Fibroblast of pulmonary artery (primary cell): ENCODE measurements at regions not wholly inside any gene's neighbourhood (a gene's known extent, or its start where the extent isn't known, plus 50 kb on each side); places are given as distances from the start of the nearest gene placed in this dataset.

Experiments
- DNase-seq: peaks from one replicate; pipeline ENCODE4 v3.0.0-alpha.2; 2010; ENCODE audit warnings: low read depth
- H3K4me3 ChIP-seq: replicated peaks from 2 replicates; pipeline ENCODE4 v1.5.1; 2011; ENCODE audit warnings: low read depth, mild to moderate bottlenecking, control low read depth, low read length, moderate library complexity
- TF ChIP-seq, protein P1 (sequence below): IDR thresholded peaks from 2 replicates; pipeline ENCODE4 v1.5.1; 2011; ENCODE audit warnings: mild to moderate bottlenecking, control low read depth, low read length, inconsistent platforms; ENCODE audit errors: missing control alignments

DNA sequence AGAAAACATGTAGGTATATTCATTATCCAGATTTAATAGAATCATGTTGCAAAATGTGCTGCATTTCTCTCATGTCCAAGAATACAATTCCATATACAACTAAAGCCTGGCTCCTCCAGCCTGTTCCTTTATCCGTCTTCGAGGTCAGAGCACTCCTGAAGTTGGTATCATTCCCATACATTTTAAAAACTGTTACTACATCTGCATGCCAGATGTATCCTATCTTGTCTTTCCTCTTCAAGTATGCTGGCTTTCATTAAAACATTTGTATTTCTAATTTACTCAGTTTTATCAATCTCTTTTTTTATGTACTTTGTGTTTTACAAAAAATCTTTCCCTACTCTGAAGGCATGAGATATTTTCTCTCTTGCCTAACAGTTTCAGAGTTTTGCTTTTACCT, 536.6 kb upstream of the USP24 start:
- no peak overlapping the region for H3K4me3 ChIP-seq
- DNase-seq: no peak
- TF ChIP-seq, protein P1, sequence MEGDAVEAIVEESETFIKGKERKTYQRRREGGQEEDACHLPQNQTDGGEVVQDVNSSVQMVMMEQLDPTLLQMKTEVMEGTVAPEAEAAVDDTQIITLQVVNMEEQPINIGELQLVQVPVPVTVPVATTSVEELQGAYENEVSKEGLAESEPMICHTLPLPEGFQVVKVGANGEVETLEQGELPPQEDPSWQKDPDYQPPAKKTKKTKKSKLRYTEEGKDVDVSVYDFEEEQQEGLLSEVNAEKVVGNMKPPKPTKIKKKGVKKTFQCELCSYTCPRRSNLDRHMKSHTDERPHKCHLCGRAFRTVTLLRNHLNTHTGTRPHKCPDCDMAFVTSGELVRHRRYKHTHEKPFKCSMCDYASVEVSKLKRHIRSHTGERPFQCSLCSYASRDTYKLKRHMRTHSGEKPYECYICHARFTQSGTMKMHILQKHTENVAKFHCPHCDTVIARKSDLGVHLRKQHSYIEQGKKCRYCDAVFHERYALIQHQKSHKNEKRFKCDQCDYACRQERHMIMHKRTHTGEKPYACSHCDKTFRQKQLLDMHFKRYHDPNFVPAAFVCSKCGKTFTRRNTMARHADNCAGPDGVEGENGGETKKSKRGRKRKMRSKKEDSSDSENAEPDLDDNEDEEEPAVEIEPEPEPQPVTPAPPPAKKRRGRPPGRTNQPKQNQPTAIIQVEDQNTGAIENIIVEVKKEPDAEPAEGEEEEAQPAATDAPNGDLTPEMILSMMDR: no peak

DNA sequence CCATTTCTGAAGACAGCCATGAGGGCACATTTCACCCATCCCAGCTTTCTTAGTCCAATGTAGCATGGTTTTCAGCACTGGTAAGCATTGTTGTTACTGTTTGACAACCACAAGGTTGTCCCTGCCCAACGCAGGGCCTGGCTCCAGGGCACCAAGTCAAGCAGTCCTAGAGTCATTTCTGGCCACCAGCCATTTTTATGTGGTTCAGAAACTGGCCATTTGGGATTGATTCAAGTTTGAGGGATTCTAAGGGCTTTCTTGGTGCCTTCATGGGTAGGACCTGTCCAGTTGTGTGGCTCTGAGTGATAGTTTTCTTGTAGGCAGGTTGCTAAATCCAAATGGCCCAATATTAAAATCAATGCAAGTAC, 535.4 kb upstream of the USP24 start:
- TF ChIP-seq, protein P1: no peak
- DNase-seq: no peak
- no peak overlapping the region for H3K4me3 ChIP-seq

DNA sequence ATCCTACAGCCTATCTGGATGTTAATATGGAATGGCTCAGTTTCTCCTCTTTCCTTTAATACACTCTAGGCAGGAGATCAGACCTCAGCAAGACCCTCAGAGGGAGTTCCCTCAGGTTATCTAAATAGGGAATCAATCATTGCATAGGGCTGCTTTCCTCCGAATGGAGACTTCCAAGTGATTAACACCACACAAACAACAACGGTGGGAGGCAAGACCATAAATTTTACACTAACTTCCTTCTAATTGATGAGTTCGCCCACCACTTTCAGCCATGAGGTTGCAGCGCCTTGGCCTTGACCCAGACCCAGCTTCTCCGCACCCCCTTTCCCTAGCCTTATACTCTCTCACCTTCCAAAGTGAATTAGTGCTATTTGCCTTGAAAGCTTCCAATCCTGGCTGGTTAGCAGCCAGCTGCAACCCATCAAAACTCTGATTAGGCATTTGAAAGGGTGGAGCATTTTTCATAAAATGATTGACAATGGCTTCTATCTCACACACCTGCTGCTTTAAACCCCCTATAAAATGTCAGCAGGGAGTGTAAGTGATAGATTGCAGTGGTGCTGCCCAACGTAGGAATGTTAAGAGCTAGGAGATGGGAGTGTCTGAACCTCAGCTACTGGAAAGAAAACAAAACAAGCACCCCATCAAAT, 534.9 kb upstream of the USP24 start:
- H3K4me3 ChIP-seq: no peak overlapping the region
- DNase-seq: no peak
- TF ChIP-seq, protein P1: no peak

DNA sequence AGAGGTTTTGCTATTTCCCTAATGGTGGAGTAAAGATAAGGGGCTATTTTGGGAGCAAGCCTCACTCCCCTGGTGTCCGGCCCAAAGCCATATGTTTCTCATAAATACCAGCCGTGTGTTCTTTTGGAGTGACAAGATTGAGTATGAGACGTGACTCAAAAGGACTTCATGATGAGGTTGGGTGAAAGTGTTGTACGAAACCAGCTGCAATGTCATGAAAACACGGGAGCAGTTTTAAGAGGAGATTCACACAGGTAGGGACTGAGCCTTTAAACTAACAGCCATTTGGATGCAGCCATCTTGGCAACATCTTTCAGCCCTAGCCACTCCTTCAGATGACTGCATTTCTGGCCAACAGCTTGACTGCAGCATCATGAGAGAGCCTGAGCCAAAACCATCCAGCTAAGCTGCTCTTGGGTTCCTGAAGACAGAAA, 532.3 kb upstream of the USP24 start:
- peak; percentile 32 for DNase-seq
- TF ChIP-seq, protein P1: no peak
- H3K4me3 ChIP-seq: no peak overlapping the region

DNA sequence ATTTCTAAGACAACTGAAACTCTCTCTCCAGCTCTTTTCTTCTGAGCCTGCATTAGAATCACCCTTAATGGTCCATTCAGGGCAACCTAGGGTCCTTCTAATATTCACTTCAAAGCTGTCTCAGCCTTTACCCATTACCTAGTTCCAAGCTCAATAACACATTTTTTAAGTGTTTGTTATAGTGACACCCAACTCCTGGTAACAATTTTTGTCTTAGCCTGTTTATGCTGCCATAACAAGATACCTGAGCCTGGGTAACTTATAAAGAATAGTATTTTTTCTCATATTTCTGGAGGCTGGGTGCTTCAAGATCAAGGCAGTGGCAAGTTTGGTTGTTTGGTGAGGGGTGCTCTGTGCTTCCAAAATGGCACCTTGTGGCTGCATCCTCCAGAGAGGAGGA, 531.5 kb upstream of the USP24 start:
- TF ChIP-seq, protein P1: no peak
- DNase-seq: no peak

DNA sequence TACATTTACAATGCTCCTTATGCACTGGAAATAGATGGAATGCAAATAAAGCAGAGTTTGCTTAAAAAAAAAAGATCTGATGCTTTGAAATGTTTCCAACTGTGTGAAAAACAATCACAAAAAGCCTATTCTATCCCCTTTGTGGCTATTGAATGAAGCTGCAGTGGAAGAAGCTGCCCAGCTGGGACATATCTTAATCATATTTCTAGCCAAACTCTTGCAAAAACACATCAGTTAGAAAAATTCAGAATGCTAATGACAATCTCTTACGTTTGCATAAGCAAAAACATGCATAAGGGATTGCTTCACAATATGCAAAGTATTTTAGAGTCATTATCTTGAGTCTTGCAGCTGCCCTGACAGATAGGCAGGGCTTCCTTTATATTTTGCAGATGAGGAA, 526.4 kb upstream of the USP24 start:
- H3K4me3 ChIP-seq: no peak overlapping the region
- TF ChIP-seq, protein P1: no peak
- peak; percentile 87 for DNase-seq

More for the DNA sequence above, 531.5 kb upstream of the USP24 start:
- H3K4me3 ChIP-seq: no peak overlapping the region

DNA sequence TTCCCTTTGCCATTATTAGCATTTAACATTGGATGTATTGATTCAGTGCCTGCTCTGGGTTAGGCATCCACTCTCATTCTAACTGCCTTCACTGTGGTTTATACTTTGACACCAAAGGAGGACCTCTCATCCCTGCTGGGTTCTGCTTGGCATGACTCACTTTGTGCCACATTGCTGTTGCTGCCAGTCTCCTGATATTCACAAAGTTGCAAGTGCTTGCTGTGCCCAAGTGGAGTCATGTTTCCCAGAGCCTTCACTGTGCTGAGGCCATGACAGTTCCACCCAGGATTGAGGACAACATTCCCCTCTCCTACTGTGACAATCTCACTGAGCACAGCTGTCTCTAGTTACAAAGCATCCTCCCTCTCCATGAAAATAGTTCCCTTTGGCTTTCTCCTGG, 519.9 kb upstream of the USP24 start:
- no peak overlapping the region for H3K4me3 ChIP-seq
- TF ChIP-seq, protein P1: no peak
- no peak for DNase-seq
